ENCODE measurements at regions not wholly inside any gene's neighbourhood (a gene's known extent, or its start where the extent isn't known, plus 50 kb on each side); places are given as distances from the start of the nearest gene placed in this dataset.

DNA sequence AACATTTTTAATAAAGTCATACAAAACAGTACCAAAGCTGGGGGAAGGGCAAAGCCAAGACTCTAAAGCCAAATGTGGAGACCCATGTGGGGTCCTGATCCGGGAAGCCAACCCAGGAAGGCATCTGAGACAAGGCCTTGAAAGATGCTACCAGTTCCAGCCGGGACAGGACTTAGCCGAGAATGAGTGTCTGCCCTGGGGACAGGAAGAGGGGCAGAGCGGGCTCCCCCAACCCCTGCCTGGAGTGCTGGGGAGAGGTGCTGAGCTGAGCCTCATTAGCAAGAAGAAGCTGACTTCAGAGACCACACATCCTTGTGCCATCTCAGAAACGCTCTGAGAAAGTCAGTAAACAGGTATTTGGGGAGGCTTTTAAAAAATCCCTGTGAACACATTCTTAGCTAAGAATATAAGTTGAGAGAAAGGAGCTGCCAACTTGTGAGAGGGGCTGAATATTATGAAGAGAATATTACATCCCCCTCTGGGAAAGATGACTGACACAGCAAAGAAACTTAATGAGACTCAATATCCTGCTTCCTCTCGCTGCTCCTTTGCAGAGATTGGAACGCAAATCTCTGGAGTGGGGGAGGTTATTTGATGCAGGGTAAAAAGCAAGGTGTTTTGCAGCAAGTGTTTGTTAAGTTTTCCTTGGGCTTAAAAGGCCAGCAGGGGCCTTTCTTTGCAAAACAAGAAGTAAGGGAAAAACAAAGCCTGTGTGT, 103.3 kb upstream of the KCND3 start:
- H3K79me2 ChIP-seq (ENCODE audit: control insufficient read depth, insufficient read depth, low read length), result no peaks in the 10 kb centered on the region
- peaks cover 7% of the 10 kb centered on the region for H3K27me3 ChIP-seq (ENCODE audit: control insufficient read depth, extremely low read depth, insufficient read depth, low read length)
- no peak overlapping the region for H2AFZ ChIP-seq (ENCODE audit: control insufficient read depth, low read length)
- peaks cover 7% of the 10 kb centered on the region for H3K4me1 ChIP-seq (ENCODE audit: control insufficient read depth, extremely low read depth, insufficient read depth, low read length)
- H3K9ac ChIP-seq (ENCODE audit: control insufficient read depth, extremely low read depth, insufficient read depth, low read length), result no peak overlapping the region
- no peaks in the 10 kb centered on the region for H3K9me1 ChIP-seq (ENCODE audit: control insufficient read depth, extremely low read depth, insufficient read depth, low read length)
- no peaks in the 10 kb centered on the region for H4K20me1 ChIP-seq (ENCODE audit: control insufficient read depth, extremely low read depth, insufficient read depth, low read length)
- dilution Hi-C loops (cut with MboI; ENCODE audit: extremely low pct_ligation_motif_present, low sequenced_read_pairs), result no loop called here
- no peak overlapping the region for H3K4me2 ChIP-seq (ENCODE audit: control insufficient read depth, extremely low read depth, insufficient read depth, low read depth, low read length)
- no peak for FAIRE-seq
- no peak overlapping the region for H3K27ac ChIP-seq (ENCODE audit: control insufficient read depth, insufficient read depth, low read length)
- H3K4me3 ChIP-seq (ENCODE audit: control insufficient read depth in 2 of 3, extremely low read depth in 1 of 3, insufficient read depth in 2 of 3, low read depth in 1 of 3, low read length in 3 of 3), result no peak overlapping the region
- no peaks in the 10 kb centered on the region for H3K9me3 ChIP-seq (ENCODE audit: control insufficient read depth, low read depth, low read length)
- no peaks in the 10 kb centered on the region for H3K36me3 ChIP-seq (ENCODE audit: control insufficient read depth in 2 of 2, extremely low read depth in 1 of 2, insufficient read depth in 2 of 2, low read length in 2 of 2)
- no peak for DNase-seq (ENCODE audit: low read depth, low spot score)
- TF ChIP-seq CTCF (optimal IDR thresholded peaks at IDR 0.05 in 1 of 3, IDR thresholded peaks at IDR 0.05 in 1 of 3, conservative IDR thresholded peaks at IDR 0.05 in 1 of 3; ENCODE audit: extremely low read depth in 1 of 3, insufficient read depth in 2 of 3, low read length in 3 of 3) (no peak), EZH2 (IDR thresholded peaks at IDR 0.05; ENCODE audit: low read length) (no peak)

DNA sequence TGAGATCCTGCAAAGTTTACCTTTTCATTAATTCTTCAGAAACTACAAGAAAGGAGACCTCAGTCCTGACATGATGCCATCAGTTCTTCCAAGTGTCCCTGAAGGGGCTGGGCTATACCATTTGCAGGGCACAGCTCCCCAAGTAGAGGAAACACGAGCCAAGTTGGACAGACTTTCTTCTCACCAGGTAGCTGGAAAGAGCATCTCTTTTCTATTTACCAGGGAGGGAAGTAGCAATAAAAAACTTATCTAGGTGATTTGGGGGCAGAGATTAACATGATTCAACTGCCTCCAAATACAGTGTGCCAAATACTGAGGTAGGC, 103.9 kb upstream of the KCND3 start:
- TF ChIP-seq EZH2 (IDR thresholded peaks at IDR 0.05; ENCODE audit: low read length), result no peak
- TF ChIP-seq CTCF (optimal IDR thresholded peaks at IDR 0.05 in 1 of 3, IDR thresholded peaks at IDR 0.05 in 1 of 3, conservative IDR thresholded peaks at IDR 0.05 in 1 of 3; ENCODE audit: extremely low read depth in 1 of 3, insufficient read depth in 2 of 3, low read length in 3 of 3), result no peak
- H3K79me2 ChIP-seq (ENCODE audit: control insufficient read depth, insufficient read depth, low read length), result no peaks in the 10 kb centered on the region
- no peaks in the 10 kb centered on the region for H3K9me1 ChIP-seq (ENCODE audit: control insufficient read depth, extremely low read depth, insufficient read depth, low read length)
- H3K27me3 ChIP-seq (ENCODE audit: control insufficient read depth, extremely low read depth, insufficient read depth, low read length), result peaks cover 7% of the 10 kb centered on the region
- no peak overlapping the region for H3K4me2 ChIP-seq (ENCODE audit: control insufficient read depth, extremely low read depth, insufficient read depth, low read depth, low read length)
- dilution Hi-C loops (cut with MboI; ENCODE audit: extremely low pct_ligation_motif_present, low sequenced_read_pairs), result no loop called here
- H3K4me1 ChIP-seq (ENCODE audit: control insufficient read depth, extremely low read depth, insufficient read depth, low read length), result peaks cover 7% of the 10 kb centered on the region
- H3K36me3 ChIP-seq (ENCODE audit: control insufficient read depth in 2 of 2, extremely low read depth in 1 of 2, insufficient read depth in 2 of 2, low read length in 2 of 2), result no peaks in the 10 kb centered on the region
- no peaks in the 10 kb centered on the region for H3K9me3 ChIP-seq (ENCODE audit: control insufficient read depth, low read depth, low read length)
- H3K27ac ChIP-seq (ENCODE audit: control insufficient read depth, insufficient read depth, low read length), result no peak overlapping the region
- FAIRE-seq (no peak), DNase-seq (ENCODE audit: low read depth, low spot score) (no peak)
- no peak overlapping the region for H3K9ac ChIP-seq (ENCODE audit: control insufficient read depth, extremely low read depth, insufficient read depth, low read length)
- no peaks in the 10 kb centered on the region for H4K20me1 ChIP-seq (ENCODE audit: control insufficient read depth, extremely low read depth, insufficient read depth, low read length)
- H3K4me3 ChIP-seq (ENCODE audit: control insufficient read depth in 2 of 3, extremely low read depth in 1 of 3, insufficient read depth in 2 of 3, low read depth in 1 of 3, low read length in 3 of 3), result no peak overlapping the region
- no peak overlapping the region for H2AFZ ChIP-seq (ENCODE audit: control insufficient read depth, low read length)
